ENCODE measurements at regions not wholly inside any gene's neighbourhood (a gene's known extent, or its start where the extent isn't known, plus 50 kb on each side); places are given as distances from the start of the nearest gene placed in this dataset.

- no peaks in the 10 kb centered on the region for H3K9me3 ChIP-seq
- intact Hi-C loops (cut with DNase I, micrococcal nuclease) = no loop called here
- no peaks in the 10 kb centered on the region for H3K4me1 ChIP-seq (ENCODE audit: low read depth)
- ATAC-seq (no peak), DNase-seq (no peak)
- no peaks in the 10 kb centered on the region for H3K36me3 ChIP-seq (ENCODE audit: low read depth)
- no peak for TF ChIP-seq CTCF (IDR thresholded peaks at IDR 0.05)
- H3K4me3 ChIP-seq = no peak overlapping the region
Observed at GRCh38 chr2:151083856-151084795, 177.5 kb downstream of the RBM43 start.

- Histone ChIP-seq H3K36me3 (ENCODE audit: low read depth) (no peaks in the 10 kb centered on the region), H3K4me1 (ENCODE audit: low read depth) (no peaks in the 10 kb centered on the region), H3K4me3 (no peak overlapping the region), H3K9me3 (peaks cover 2% of the 10 kb centered on the region)
- no peak for TF ChIP-seq CTCF (IDR thresholded peaks at IDR 0.05)
- ATAC-seq (no peak), DNase-seq (no peak)
- intact Hi-C loops (cut with DNase I, micrococcal nuclease) = no loop called here
Observed at GRCh38 chr2:151078889-151079288, 182.8 kb downstream of the RBM43 start.

- DNase-seq (no peak), ATAC-seq (no peak)
Observed at GRCh38 chr2:151071906-151072305, 189.8 kb downstream of the RBM43 start.

GRCh38 chr2:151071382-151071781 lies 190.3 kb downstream of the RBM43 start:
- ATAC-seq (no peak), DNase-seq (no peak)

More at GRCh38 chr2:151071906-151072305, 189.8 kb downstream of the RBM43 start:
- intact Hi-C loops (cut with DNase I, micrococcal nuclease) = no loop called here
- no peak for TF ChIP-seq CTCF (IDR thresholded peaks at IDR 0.05)
- Histone ChIP-seq H3K9me3 (peaks cover 2% of the 10 kb centered on the region), H3K4me1 (ENCODE audit: low read depth) (no peaks in the 10 kb centered on the region), H3K4me3 (no peak overlapping the region), H3K36me3 (ENCODE audit: low read depth) (no peaks in the 10 kb centered on the region)

GRCh38 chr2:151070253-151070652 lies 191.4 kb downstream of the RBM43 start:
- no peak overlapping the region for H3K4me3 ChIP-seq
- intact Hi-C loops (cut with DNase I, micrococcal nuclease) = no loop called here
- H3K36me3 ChIP-seq (ENCODE audit: low read depth) = no peaks in the 10 kb centered on the region
- peaks cover 2% of the 10 kb centered on the region for H3K9me3 ChIP-seq
- DNase-seq (no peak), ATAC-seq (no peak)
- TF ChIP-seq CTCF (IDR thresholded peaks at IDR 0.05) = no peak
- H3K4me1 ChIP-seq (ENCODE audit: low read depth) = no peaks in the 10 kb centered on the region

More at GRCh38 chr2:151071382-151071781, 190.3 kb downstream of the RBM43 start:
- peaks cover 2% of the 10 kb centered on the region for H3K9me3 ChIP-seq
- intact Hi-C loops (cut with DNase I, micrococcal nuclease) = no loop called here
- no peak for TF ChIP-seq CTCF (IDR thresholded peaks at IDR 0.05)
- no peak overlapping the region for H3K4me3 ChIP-seq
- H3K36me3 ChIP-seq (ENCODE audit: low read depth) = no peaks in the 10 kb centered on the region
- no peaks in the 10 kb centered on the region for H3K4me1 ChIP-seq (ENCODE audit: low read depth)

Data from mucosa of descending colon (tissue), 3 donors.